HepG2 (cell line): ENCODE measurements at regions not wholly inside any gene's neighbourhood (a gene's known extent, or its start where the extent isn't known, plus 50 kb on each side); places are given as distances from the start of the nearest gene placed in this dataset.

ENCODE experiments used
- ATAC-seq: fragments of 200-7000 bp; cut with Tn5 transposase; 3 replicates; pipeline ENCODE4 v1.9.1; 2020; ENCODE audit warnings: mild to moderate bottlenecking, moderate library complexity
- BruUV-seq: library from RNA; stranded (reverse); fragments of 400-500 nt; replicated peaks from 2 replicates; lab custom pipeline; 2021; lab: Mats Ljungman, UMichigan
- CTCF ChIA-PET: fragments of 300-600 bp; formaldehyde crosslinking; extraction: SDS; loops from one replicate; lab custom pipeline; 2021; ENCODE audit warnings: low total read pairs, inconsistent platforms, low intra/inter-chr PET ratio; lab: Yijun Ruan, JAX
- POLR2A ChIA-PET: fragments of 350-600 bp; sonication (Branson Sonifier 250); formaldehyde crosslinking; loops from one replicate; lab custom pipeline; 2020; ENCODE audit warnings: antibody characterized with exemption, inconsistent platforms; lab: Yijun Ruan, JAX
- DNase-seq: peaks from one replicate; pipeline ENCODE4 v3.0.0-alpha.2; 2015; ENCODE audit warnings: low spot score
- FAIRE-seq: peaks from 3 replicates; lab custom pipeline; 2011; peaks lifted over from hg19 to GRCh38; lab: Jason Lieb, UNC
- H2AFZ ChIP-seq: one replicate; pipeline ENCODE4 v1.6.1; 2011; ENCODE audit warnings: low read length, inconsistent platforms
- H3K27ac ChIP-seq: fragments of 300-600 bp; 3 replicates; pipeline ENCODE4 v1.8.0; 2011; ENCODE audit warnings: mixed run types, mild to moderate bottlenecking, mixed read lengths, low read length, inconsistent platforms; ENCODE audit not compliant: insufficient read depth; ENCODE audit errors: extremely low read length
- H3K27me3 ChIP-seq, 2 experiments: fragments of 200-600 bp in 1 of 2; 2 replicates in 1 of 2; 3 replicates in 1 of 2; pipeline versions ENCODE4 v1.6.0 to v1.8.0; 2011; ENCODE audit warnings: low read length in 2 of 2, mild to moderate bottlenecking in 2 of 2, moderate library complexity in 2 of 2, inconsistent platforms in 1 of 2; ENCODE audit not compliant: insufficient read depth in 2 of 2, control insufficient read depth in 1 of 2
- H3K36me3 ChIP-seq, 2 experiments: fragments of 200-600 bp in 1 of 2; replicated peaks in 1 of 2; 2 replicates in 1 of 2; 3 replicates in 1 of 2; pipeline versions ENCODE4 v1.5.1 to v1.8.0; 2011; ENCODE audit warnings: low read length in 2 of 2, inconsistent platforms in 1 of 2; ENCODE audit not compliant: insufficient read depth in 2 of 2, control insufficient read depth in 1 of 2
- H3K4me1 ChIP-seq: 2 replicates; pipeline ENCODE4 v1.5.1; 2012; ENCODE audit warnings: low read length, inconsistent platforms; ENCODE audit not compliant: insufficient read depth
- H3K4me2 ChIP-seq: 2 replicates; pipeline ENCODE4 v1.6.0; 2011; ENCODE audit warnings: low read depth, low read length, inconsistent platforms
- H3K4me3 ChIP-seq, 3 experiments: fragments of 200-600 bp in 1 of 3; sonication (generic), shearing (Covaris generic) in 1 of 3; replicated peaks in 1 of 3; 2 replicates each; pipeline ENCODE4 v1.5.1; 2011 to 2016; ENCODE audit warnings: low read length in 3 of 3, inconsistent platforms in 2 of 3, low read depth in 2 of 3, mild to moderate bottlenecking in 2 of 3, control low read depth in 1 of 3, mixed read lengths in 1 of 3; ENCODE audit not compliant: insufficient read depth in 1 of 3
- H3K79me2 ChIP-seq: one replicate; pipeline ENCODE4 v1.6.1; 2011; ENCODE audit warnings: low read length, inconsistent platforms; ENCODE audit not compliant: insufficient read depth
- H3K9ac ChIP-seq: 2 replicates; pipeline ENCODE4 v1.6.0; 2011; ENCODE audit warnings: mild to moderate bottlenecking, low read depth, low read length, inconsistent platforms; ENCODE audit not compliant: insufficient read depth
- H3K9me3 ChIP-seq: 2 replicates; pipeline ENCODE4 v1.5.1; 2012; ENCODE audit warnings: mild to moderate bottlenecking, low read length
- H4K20me1 ChIP-seq: 2 replicates; pipeline ENCODE4 v1.6.0; 2011; ENCODE audit warnings: inconsistent platforms, mild to moderate bottlenecking, low read length, moderate library complexity; ENCODE audit not compliant: insufficient read depth
- ELF3 ChIP-seq: IDR thresholded peaks from 2 replicates; pipeline ENCODE4 v1.6.1; 2016; ENCODE audit warnings: missing genetic modification reagents, missing compliant biosample characterization
- GLI4 ChIP-seq: sonication (generic); formaldehyde crosslinking; IDR thresholded peaks from 2 replicates; pipeline ENCODE4 v1.5.1; 2020; ENCODE audit warnings: missing genetic modification reagents, mild to moderate bottlenecking, moderate library complexity, borderline replicate concordance
- IKZF4 ChIP-seq: sonication (generic); formaldehyde crosslinking; IDR thresholded peaks from 2 replicates; pipeline ENCODE4 v1.5.1; 2020; ENCODE audit warnings: borderline replicate concordance, mild to moderate bottlenecking, low read depth, missing genetic modification reagents; ENCODE audit errors: not compliant biosample characterization
- KLF11 ChIP-seq: IDR thresholded peaks from 2 replicates; pipeline ENCODE4 v1.6.1; 2016; ENCODE audit warnings: missing compliant biosample characterization
- LBX2 ChIP-seq: sonication (generic); formaldehyde crosslinking; IDR thresholded peaks from 2 replicates; pipeline ENCODE4 v1.5.0; 2020; ENCODE audit warnings: missing genetic modification reagents, mild to moderate bottlenecking, borderline replicate concordance
- RCOR2 ChIP-seq: IDR thresholded peaks from 2 replicates; pipeline ENCODE4 v1.6.1; 2016; ENCODE audit warnings: missing biosample characterization, missing genetic modification reagents
- SP1 ChIP-seq, 2 experiments: fragments of 450-650 bp in 1 of 2; sonication (generic) in 1 of 2; formaldehyde crosslinking in 1 of 2; IDR thresholded peaks; 2 replicates each; pipeline versions ENCODE4 v1.4.0 to v1.6.1; 2016 to 2020; ENCODE audit warnings: missing genetic modification reagents in 1 of 2
- TCF7L2 ChIP-seq: IDR thresholded peaks from 2 replicates; pipeline ENCODE4 v1.6.1; 2011; ENCODE audit warnings: mild to moderate bottlenecking, low read depth, low read length, moderate library complexity
- YY1 ChIP-seq: IDR thresholded peaks from 2 replicates; pipeline ENCODE4 v1.6.1; 2011; ENCODE audit warnings: low read length, low read depth, moderate library complexity, mild to moderate bottlenecking; ENCODE audit not compliant: insufficient read depth, insufficient replicate concordance
- ZBTB7B ChIP-seq: sonication (generic); formaldehyde crosslinking; IDR thresholded peaks from 2 replicates; pipeline ENCODE4 v1.4.0; 2020; ENCODE audit warnings: missing genetic modification reagents
- ZFP36L2 ChIP-seq: sonication (generic); formaldehyde crosslinking; IDR thresholded peaks from 2 replicates; pipeline ENCODE4 v1.4.0; 2020; ENCODE audit warnings: missing genetic modification reagents
- ZFYVE20 ChIP-seq: sonication (generic); formaldehyde crosslinking; IDR thresholded peaks from 2 replicates; pipeline ENCODE4 v1.8.0; 2023; ENCODE audit warnings: low read depth, mild to moderate bottlenecking, moderate library complexity, missing genetic modification reagents, borderline replicate concordance
- ZNF33B ChIP-seq: sonication (generic); formaldehyde crosslinking; IDR thresholded peaks from 2 replicates; pipeline ENCODE4 v1.5.1; 2020; ENCODE audit warnings: mild to moderate bottlenecking, missing genetic modification reagents
- ZNF34 ChIP-seq: sonication (generic); formaldehyde crosslinking; IDR thresholded peaks from 2 replicates; pipeline ENCODE4 v1.4.0; 2020; ENCODE audit warnings: mild to moderate bottlenecking, missing genetic modification reagents, borderline replicate concordance
- ZNF446 ChIP-seq: sonication (generic); formaldehyde crosslinking; IDR thresholded peaks from 2 replicates; pipeline ENCODE4 v1.5.0; 2020; ENCODE audit warnings: mild to moderate bottlenecking, missing genetic modification reagents
- ZNF580 ChIP-seq: IDR thresholded peaks from 2 replicates; pipeline ENCODE4 v1.6.1; 2016; ENCODE audit warnings: low read depth, borderline replicate concordance
- ZNF597 ChIP-seq: sonication (generic); formaldehyde crosslinking; IDR thresholded peaks from 2 replicates; pipeline ENCODE4 v1.5.0; 2020; ENCODE audit warnings: missing genetic modification reagents
- ZNF607 ChIP-seq: sonication (generic); formaldehyde crosslinking; IDR thresholded peaks from 2 replicates; pipeline ENCODE4 v1.5.1; 2020; ENCODE audit warnings: missing genetic modification reagents, mild to moderate bottlenecking, borderline replicate concordance
- ZNF841 ChIP-seq: sonication (generic); formaldehyde crosslinking; IDR thresholded peaks from 2 replicates; pipeline ENCODE4 v1.8.1; 2023; ENCODE audit warnings: missing genetic modification reagents, borderline replicate concordance
- WGBS: methylation state at CpG from one replicate; pipeline ENCODE4 v1.1.6; 2017; ENCODE audit warnings: low lambda C conversion rate; 5-methylcytosine and 5-hydroxymethylcytosine counted together
- in situ Hi-C: cut with HindIII; loops from 2 replicates; pipeline ENCODE4 v1.10.0; 2017; ENCODE audit warnings: low pct_unique_long_range_greater_than_20kb; ENCODE audit not compliant: extremely low pct_ligation_motif_present
- intact Hi-C: fragments of 100-400 bp; cut with micrococcal nuclease; formaldehyde crosslinking; loops from one replicate; pipeline ENCODE4 v1.10.0; 2022; ENCODE audit not compliant: unreplicated experiment
- TF ChIP-seq, protein P1 (sequence below): sonication (generic); formaldehyde crosslinking; IDR thresholded peaks from 2 replicates; pipeline ENCODE4 v1.8.1; 2023; ENCODE audit warnings: mild to moderate bottlenecking, inconsistent platforms, moderate library complexity, missing genetic modification reagents, borderline replicate concordance

DNA sequence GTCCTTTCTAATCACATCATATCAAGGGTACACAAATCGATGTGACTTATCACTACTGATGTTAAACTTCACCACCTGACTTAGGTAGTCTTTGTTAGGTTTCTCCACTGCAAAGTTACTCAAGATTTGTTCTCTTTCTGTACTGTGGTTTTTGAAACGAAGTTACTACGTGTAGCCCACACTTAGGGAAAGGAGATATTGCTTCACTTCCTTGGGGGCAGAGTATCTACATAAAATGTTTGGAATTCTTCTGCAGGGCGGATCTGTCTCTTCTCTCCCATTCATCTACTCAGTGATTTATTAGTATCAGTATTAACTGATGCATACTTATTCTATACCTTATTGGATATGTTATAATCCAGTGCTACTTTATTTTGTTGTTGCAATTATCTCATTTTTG lies 403.6 kb upstream of the MON1B start:
- BruUV-seq, result no TSS peak
- H3K4me3 ChIP-seq, result no peak overlapping the region
- no peak overlapping the region for H2AFZ ChIP-seq
- POLR2A ChIA-PET, result no interaction called here
- no peak overlapping the region for H3K9ac ChIP-seq
- TF ChIP-seq TCF7L2 (no peak), GLI4 (CRISPR knock-in tag) (no peak), ZBTB7B (CRISPR knock-in tag) (no peak), IKZF4 (CRISPR knock-in tag) (no peak), LBX2 (CRISPR knock-in tag) (no peak), ZNF841 (CRISPR knock-in tag) (no peak), YY1 (no peak), ZNF34 (no peak), SP1 (IDR thresholded peaks at IDR 0.05) (no peak), SP1 (CRISPR knock-in tag; IDR thresholded peaks at IDR 0.05) (no peak), KLF11 (CRISPR knock-in tag) (no peak), ZNF597 (CRISPR knock-in tag) (no peak), RCOR2 (CRISPR knock-in tag) (no peak), ZNF446 (CRISPR knock-in tag) (no peak), ZFYVE20 (CRISPR knock-in tag) (no peak), ZFP36L2 (CRISPR knock-in tag) (no peak), ZNF33B (no peak), ZNF580 (CRISPR knock-in tag) (no peak), ELF3 (CRISPR knock-in tag) (no peak), ZNF607 (CRISPR knock-in tag) (no peak)
- TF ChIP-seq, protein P1, sequence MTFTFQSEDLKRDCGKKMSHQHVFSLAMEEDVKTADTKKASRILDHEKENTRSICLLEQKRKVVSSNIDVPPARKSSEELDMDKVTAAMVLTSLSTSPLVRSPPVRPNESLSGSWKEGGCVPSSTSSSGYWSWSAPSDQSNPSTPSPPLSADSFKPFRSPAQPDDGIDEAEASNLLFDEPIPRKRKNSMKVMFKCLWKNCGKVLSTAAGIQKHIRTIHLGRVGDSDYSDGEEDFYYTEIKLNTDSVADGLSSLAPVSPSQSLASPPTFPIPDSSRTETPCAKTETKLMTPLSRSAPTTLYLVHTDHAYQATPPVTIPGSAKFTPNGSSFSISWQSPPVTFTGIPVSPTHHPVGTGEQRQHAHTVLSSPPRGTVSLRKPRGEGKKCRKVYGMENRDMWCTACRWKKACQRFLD (CRISPR knock-in tag), result no peak
- no peaks in the 10 kb centered on the region for H3K9me3 ChIP-seq
- ATAC-seq (no peak), DNase-seq (no peak), FAIRE-seq (no peak)
- no peaks in the 10 kb centered on the region for H3K79me2 ChIP-seq
- 3% methylated on average over 4 of the region's 4 CpGs for WGBS
- intact Hi-C loops (no loop called here), in situ Hi-C loops (no loop called here)
- H3K36me3 ChIP-seq, result no peaks in the 10 kb centered on the region
- H3K27me3 ChIP-seq, result no peaks in the 10 kb centered on the region
- no peak overlapping the region for H3K4me2 ChIP-seq
- H3K27ac ChIP-seq, result no peak overlapping the region
- CTCF ChIA-PET, result no interaction called here
- no peaks in the 10 kb centered on the region for H3K4me1 ChIP-seq
- no peaks in the 10 kb centered on the region for H4K20me1 ChIP-seq
